ENCODE measurements at regions not wholly inside any gene's neighbourhood (a gene's known extent, or its start where the extent isn't known, plus 50 kb on each side); places are given as distances from the start of the nearest gene placed in this dataset.
"Not testable (repeated sequence)": the region's sequence is repeated elsewhere in the genome, so short reads cannot be mapped to it uniquely, and the experiment has no call there.

DNA sequence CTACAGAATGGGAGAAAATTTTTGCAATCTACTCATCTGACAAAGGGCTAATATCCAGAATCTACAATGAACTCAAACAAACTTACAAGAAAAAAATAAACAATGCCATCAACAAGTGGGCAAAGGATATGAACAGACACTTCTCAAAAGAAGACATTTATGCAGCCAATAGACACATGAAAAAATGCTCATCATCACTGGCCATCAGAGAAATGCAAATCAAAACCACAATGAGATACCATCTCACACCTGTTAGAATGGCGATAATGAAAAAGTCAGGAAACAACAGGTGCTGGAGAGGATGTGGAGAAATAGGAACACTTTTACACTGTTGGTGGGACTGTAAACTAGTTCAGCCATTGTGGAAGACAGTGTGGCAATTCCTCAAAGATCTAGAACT lies 60.3 kb upstream of the XAGE2 start:
- not testable (repeated sequence) for TF ChIP-seq SIX5 (IDR thresholded peaks at IDR 0.05; ENCODE audit: low read depth, low read length); POLR2AphosphoS5 (IDR thresholded peaks at IDR 0.05; ENCODE audit: low read depth, low read length); CHD1 (IDR thresholded peaks at IDR 0.05; ENCODE audit: low read depth, low read length); GTF2F1 (IDR thresholded peaks at IDR 0.05; ENCODE audit: borderline replicate concordance, low read depth, low read length); KDM1A (IDR thresholded peaks at IDR 0.05; ENCODE audit: borderline replicate concordance, low read length); SAP30 (IDR thresholded peaks at IDR 0.05; ENCODE audit: insufficient read depth, insufficient replicate concordance, low read length); EP300 (IDR thresholded peaks at IDR 0.05; ENCODE audit: borderline replicate concordance in 1 of 2, low read depth in 2 of 2, low read length in 2 of 2); ASH2L (IDR thresholded peaks at IDR 0.05; ENCODE audit: low read length); TCF12 (IDR thresholded peaks at IDR 0.05; ENCODE audit: low read depth, low read length); TAF1 (IDR thresholded peaks at IDR 0.05; ENCODE audit: low read depth, low read length); RFX5 (IDR thresholded peaks at IDR 0.05; ENCODE audit: borderline replicate concordance, low read depth, low read length)
- TF ChIP-seq, protein P1, sequence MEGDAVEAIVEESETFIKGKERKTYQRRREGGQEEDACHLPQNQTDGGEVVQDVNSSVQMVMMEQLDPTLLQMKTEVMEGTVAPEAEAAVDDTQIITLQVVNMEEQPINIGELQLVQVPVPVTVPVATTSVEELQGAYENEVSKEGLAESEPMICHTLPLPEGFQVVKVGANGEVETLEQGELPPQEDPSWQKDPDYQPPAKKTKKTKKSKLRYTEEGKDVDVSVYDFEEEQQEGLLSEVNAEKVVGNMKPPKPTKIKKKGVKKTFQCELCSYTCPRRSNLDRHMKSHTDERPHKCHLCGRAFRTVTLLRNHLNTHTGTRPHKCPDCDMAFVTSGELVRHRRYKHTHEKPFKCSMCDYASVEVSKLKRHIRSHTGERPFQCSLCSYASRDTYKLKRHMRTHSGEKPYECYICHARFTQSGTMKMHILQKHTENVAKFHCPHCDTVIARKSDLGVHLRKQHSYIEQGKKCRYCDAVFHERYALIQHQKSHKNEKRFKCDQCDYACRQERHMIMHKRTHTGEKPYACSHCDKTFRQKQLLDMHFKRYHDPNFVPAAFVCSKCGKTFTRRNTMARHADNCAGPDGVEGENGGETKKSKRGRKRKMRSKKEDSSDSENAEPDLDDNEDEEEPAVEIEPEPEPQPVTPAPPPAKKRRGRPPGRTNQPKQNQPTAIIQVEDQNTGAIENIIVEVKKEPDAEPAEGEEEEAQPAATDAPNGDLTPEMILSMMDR (IDR thresholded peaks at IDR 0.05; ENCODE audit: control extremely low read depth in 1 of 3, insufficient read depth in 1 of 3, low read depth in 1 of 3, low read length in 3 of 3) = not testable (repeated sequence)
- TF ChIP-seq, protein P2, sequence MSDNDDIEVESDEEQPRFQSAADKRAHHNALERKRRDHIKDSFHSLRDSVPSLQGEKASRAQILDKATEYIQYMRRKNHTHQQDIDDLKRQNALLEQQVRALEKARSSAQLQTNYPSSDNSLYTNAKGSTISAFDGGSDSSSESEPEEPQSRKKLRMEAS (IDR thresholded peaks at IDR 0.05) = not testable (repeated sequence)
- TF ChIP-seq, protein P3, sequence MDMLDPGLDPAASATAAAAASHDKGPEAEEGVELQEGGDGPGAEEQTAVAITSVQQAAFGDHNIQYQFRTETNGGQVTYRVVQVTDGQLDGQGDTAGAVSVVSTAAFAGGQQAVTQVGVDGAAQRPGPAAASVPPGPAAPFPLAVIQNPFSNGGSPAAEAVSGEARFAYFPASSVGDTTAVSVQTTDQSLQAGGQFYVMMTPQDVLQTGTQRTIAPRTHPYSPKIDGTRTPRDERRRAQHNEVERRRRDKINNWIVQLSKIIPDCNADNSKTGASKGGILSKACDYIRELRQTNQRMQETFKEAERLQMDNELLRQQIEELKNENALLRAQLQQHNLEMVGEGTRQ (IDR thresholded peaks at IDR 0.05; ENCODE audit: low read length) = not testable (repeated sequence)
